ENCODE measurements at regions not wholly inside any gene's neighbourhood (a gene's known extent, or its start where the extent isn't known, plus 50 kb on each side); places are given as distances from the start of the nearest gene placed in this dataset.

- TF ChIP-seq, protein P1, sequence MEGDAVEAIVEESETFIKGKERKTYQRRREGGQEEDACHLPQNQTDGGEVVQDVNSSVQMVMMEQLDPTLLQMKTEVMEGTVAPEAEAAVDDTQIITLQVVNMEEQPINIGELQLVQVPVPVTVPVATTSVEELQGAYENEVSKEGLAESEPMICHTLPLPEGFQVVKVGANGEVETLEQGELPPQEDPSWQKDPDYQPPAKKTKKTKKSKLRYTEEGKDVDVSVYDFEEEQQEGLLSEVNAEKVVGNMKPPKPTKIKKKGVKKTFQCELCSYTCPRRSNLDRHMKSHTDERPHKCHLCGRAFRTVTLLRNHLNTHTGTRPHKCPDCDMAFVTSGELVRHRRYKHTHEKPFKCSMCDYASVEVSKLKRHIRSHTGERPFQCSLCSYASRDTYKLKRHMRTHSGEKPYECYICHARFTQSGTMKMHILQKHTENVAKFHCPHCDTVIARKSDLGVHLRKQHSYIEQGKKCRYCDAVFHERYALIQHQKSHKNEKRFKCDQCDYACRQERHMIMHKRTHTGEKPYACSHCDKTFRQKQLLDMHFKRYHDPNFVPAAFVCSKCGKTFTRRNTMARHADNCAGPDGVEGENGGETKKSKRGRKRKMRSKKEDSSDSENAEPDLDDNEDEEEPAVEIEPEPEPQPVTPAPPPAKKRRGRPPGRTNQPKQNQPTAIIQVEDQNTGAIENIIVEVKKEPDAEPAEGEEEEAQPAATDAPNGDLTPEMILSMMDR (IDR thresholded peaks at IDR 0.05; ENCODE audit: insufficient read depth, low read length), result no peak
- TF ChIP-seq GABPA (IDR thresholded peaks at IDR 0.05; ENCODE audit: low read depth), result no peak
Measured at GRCh38 chr15:70579766-70580165, 183.6 kb downstream of the UACA start.
